ENCODE measurements at regions not wholly inside any gene's neighbourhood (a gene's known extent, or its start where the extent isn't known, plus 50 kb on each side); places are given as distances from the start of the nearest gene placed in this dataset.

DNA sequence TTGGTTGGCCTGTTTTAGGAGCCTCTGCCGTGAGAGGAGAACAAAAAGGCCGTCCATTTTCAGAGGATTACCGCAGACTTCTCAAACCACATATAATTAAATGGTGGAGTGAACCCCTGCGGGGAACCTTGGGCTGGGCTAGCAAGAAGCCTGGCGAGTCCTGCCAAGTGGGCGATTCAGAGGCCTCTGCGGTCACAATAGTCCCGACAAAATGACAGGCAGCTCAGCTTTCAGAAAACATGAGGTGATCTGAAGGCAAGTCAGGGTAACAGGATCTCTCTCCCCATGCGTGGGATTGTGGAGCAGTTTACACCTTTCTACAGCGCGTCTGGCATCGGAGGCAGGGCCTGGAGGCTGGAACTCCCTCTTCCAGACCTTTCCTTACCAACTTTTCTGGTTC, 134.8 kb downstream of the ASB7 start:
- DNase-seq = no peak

GRCh38 chr15:100738614-100739013, 136.2 kb downstream of the ASB7 start:
- DNase-seq = no peak

- DNase-seq = no peak
Observed at GRCh38 chr15:100740138-100740537, 137.7 kb downstream of the ASB7 start.

GRCh38 chr15:100751585-100751984, 128.0 kb upstream of the ALDH1A3 start:
- DNase-seq = no peak

DNA sequence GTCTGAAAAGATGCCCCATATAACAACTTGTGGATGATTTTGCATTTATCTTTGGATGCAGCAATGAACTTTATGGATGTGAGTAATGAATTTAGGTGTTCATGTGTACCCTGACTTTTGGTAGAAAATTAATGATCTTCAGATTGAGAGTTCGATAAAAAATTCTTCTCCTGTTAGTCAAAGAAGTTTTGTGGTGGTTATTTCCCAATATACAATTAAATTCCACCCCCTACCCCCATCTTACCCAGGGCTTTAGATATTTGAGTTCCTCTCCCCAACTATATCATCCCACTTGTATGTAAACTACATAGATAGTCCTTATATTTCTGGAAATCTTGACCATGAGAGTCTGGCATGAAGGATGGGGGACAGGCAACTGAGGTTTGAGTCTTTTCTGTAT, 126.1 kb upstream of the ALDH1A3 start:
- DNase-seq = no peak

DNA sequence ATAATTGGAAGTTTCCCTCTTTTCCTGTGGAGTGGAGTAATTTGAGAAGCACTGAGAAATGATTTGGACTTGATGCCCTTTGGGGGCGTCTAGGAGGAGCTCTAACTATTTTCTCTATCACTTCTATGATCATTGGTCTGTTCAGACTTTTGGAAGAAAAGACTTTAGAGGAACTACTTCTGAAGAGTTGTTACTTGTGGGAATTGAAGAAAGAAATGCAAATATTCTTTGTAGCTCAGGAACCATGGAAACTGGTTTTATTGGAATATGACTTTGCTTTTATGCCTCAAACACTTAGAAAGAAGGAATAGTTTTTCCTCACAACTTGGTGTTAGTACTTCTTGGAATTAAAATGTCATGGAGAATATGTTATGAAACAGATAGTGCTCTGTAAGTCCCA, 122.0 kb upstream of the ALDH1A3 start:
- DNase-seq = no peak

DNA sequence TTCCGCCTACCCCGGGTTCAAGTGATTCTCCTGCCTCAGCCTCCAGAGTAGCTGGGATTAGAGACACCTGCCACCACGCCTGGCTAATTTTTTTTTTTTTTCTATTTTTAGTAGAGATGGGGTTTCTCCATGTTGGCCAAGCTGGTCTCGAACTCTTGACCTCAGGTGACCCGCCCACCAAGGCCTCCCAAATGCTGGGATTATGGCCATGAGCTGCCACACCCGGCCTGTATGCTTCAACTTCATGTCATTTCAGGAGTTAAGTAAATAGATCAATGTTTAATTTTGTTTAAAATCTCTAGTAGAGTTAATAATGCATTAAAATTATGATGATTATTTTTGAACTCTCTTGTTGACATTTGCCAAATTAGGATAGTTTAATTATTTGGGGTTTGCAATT, 121.1 kb upstream of the ALDH1A3 start:
- DNase-seq = no peak

- no peak for DNase-seq
Observed at GRCh38 chr15:100759106-100759505, 120.5 kb upstream of the ALDH1A3 start.

DNA sequence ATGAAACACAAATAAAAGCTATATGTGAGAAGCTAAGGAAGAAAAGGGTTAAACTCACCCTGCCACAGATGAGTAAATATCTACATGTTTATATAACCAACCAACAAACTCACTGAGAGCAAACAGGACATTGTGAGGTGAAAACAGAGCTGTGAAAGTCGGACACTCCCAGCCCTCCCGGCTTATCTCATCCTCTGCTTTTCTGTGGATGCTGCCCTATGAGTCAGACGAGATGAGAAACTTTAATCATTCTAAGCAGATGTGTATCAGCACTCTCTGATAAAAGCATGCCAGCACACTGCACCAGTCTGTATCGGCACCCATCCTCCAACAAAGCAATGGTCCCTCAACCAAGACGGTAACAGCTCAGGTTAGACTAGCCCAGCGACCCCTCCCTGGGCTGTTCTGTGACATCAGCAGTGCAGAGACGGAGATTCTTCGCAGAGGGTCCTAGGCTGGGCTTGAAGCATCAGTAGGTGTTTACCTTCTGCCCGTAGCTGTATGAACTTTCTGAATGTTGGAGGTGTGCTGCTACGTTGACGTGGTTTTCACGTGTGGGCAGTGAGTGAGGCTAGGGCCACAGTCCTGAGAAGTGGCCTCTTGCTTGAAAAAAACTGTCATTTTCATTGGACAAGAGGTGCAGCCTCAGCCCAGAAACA, 119.8 kb upstream of the ALDH1A3 start:
- no peak for DNase-seq

DNA sequence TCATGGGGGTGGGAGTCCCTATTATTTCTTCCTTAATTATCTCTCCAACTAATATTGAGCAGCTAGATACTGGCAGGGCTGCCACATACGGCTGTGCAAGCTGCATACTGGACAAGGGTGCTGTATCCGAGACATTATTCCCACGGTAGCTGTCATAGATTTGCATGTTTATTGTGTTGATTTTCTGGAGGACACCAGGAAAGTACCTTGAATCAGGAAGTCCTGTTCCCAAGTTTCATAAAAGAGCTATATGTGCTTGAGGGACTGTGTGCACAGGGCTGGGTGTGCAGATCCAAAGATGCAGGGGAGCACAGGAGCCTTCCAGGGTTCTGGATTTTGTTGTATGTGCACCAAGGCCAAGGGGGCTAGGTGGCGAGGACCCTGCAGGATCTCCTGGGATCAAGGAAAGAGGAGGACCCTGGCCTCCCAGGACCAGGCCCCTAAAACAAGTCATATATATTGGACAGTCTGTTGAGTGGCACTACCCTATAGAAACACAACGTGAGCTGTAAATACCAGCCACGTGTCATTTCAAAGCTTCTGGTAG, 119.2 kb upstream of the ALDH1A3 start:
- DNase-seq = no peak

DNA sequence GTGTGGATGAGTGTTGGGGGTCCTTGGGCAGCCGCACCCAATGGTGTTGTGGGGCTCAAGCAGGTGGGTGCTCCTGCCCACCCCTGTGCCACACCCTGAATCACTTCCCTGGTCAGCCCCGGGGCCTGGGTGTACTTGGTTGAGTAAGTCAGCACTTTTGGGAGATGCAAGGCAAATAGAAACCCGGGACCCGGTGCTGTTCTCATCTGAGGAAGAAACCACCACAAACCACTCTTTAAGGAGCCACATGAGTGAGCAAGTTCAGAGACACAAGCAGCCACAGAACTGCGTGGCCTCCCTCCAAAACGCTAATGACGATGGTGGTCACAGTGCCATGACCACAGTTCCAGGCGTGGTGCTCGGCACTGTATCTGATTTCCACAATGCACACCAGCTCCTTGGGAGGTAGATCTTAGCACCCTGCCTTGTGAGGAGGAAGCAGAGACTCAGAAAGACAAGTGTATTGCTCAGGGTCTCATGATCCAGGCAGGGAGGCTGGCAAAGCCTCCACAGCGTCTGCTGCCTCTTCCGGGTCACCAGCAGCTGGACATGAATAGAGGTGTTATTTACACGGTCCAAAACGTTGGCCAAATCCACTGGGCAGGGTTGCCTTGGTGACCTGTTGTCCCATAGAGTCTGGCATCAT, 118.2 kb upstream of the ALDH1A3 start:
- no peak for DNase-seq

DNA sequence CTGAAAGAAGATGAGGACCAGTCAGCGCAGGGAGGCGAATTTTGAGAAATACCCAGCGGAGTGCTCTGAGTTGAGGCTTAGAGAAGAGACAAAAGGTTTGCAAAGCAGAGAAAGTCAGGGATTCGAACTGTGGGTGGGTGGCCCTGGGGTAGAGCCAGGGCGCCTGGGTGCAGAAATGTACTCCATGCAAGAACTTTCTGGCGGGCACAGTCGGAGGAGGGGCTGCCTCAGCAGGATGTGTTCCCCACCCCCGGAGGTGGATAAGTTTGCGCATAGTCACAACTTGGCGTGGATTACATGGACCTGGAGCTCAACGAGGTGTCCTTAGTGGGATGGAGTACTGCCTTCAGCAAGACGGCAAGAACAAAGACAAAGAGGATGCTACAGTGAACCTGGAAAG, 117.3 kb upstream of the ALDH1A3 start:
- DNase-seq = no peak

GRCh38 chr15:100762913-100763834, 116.5 kb upstream of the ALDH1A3 start:
- no peak for DNase-seq

DNA sequence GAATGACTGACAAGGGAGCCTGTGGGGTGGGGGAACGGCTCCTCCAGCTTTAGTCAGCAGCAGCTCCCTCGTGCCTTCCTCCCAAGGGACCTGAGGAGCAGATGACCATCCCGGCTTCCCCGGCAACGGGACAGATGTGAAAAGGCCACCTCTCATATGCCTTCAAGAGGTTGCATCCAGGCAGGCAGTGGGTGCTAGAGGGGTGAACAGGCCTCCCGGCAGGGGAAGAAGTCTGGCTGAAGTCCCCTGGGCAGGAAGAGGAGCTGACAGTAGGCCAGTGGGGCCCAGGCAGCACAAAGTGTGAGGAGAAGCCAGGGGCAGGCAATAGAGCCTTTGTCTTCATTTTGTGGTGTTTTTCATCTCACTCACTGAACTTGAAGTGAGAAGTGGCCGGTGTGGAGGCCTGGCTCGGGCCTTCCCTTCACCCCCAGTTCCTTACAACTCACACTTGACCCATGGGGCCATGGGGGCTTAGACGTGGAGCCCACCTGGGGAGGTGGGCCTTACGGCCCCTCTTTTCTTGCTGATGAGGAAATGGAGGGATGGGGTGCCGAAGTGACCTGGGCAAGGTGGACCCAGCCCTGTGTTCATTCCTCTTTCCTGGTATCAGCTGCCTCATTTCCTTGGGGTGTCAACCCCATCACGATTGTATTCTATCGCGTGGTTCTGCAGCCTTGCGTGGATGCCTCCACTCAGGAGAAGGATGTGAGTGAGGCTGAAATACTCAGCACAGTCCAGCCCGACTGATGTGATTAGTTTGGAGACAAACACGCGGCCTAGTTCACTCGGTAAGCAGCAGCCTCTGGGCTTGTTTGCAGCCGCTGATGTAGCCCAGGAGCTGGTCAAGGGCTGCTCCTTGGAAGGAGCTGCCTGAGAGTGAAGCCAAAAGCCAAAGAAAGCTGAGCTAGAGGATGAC, 115.5 kb upstream of the ALDH1A3 start:
- DNase-seq = no peak

- DNase-seq = no peak
Observed at GRCh38 chr15:100764778-100765466, 114.7 kb upstream of the ALDH1A3 start.

DNA sequence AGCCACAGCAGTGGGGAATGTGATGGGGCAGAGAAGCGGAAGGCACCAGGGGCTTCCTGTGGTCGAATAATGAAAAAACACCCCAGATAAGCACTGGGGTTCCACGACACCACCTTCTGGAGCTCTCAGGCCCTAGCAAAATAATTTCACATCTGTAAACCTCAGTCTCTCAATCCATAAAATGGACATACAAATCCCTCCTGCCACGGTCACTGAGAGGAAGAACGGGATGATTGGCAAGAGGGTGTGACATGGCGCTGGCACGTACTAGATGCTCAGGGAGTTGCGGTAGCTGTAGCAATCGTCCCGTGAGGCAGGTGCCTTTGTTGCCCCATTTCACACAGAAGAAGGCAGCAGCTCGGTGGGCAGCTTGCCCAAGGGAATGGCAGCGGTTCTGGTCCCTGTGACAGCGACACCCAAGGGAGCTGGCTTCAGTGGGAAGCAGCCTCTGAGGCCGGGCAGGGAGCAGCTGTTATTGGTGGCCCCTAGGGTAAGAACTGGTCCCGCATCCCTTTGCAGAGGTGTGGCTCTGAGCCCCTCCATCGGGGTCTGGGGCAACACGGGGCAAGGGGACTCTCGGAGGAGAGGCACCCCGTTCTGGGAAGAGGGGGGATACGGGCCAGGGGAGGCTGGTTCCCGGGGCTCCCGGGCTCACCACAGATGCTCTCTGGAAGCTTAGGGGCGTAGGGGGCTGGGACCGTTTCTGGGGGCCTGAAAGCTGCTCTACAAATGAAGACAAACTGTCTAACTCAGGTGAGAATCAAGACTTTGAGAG, 114.0 kb upstream of the ALDH1A3 start:
- DNase-seq = no peak

DNA sequence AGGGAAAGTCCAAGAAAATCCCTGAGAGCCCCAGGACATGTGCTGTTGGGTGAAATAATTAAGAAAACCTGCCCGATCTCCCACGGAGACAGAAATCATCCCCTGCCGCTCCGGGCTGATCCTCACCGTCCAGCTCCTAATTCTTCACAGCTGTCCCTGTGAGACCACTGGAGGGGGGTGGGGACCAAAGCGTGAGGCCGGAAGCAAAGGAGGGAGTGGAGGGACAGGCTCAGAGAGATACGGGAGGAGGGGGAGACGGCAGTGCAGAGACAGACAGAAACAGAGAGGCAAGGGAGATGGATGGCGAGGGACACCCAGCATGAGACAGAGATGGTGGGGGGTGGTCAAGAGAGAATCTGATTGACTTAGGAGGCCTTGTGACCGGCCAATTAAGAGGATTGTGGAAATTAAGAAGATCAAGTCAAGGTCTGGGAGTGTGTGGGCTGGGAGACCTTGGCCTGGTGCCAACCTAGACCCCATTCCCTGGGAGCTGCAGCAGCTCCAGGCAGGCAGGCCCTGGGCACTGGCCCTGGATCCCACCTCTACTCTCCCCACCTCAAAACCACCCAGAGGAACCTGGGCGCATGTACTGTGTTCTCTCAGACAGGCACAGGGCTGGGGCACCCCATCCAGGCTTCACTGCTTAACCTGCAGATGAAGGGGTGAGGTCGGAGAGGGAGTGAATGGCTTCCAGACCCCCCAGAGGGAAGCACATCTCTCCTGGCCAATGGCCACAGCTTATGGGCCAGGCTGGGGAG, 113.2 kb upstream of the ALDH1A3 start:
- no peak for DNase-seq

GRCh38 chr15:100767001-100767825, 112.4 kb upstream of the ALDH1A3 start:
- no peak for DNase-seq

- no peak for DNase-seq
Observed at GRCh38 chr15:100768501-100768931, 111.1 kb upstream of the ALDH1A3 start.
